ENCODE measurements at regions not wholly inside any gene's neighbourhood (a gene's known extent, or its start where the extent isn't known, plus 50 kb on each side); places are given as distances from the start of the nearest gene placed in this dataset.

- TF ChIP-seq RFX5 (IDR thresholded peaks at IDR 0.05) = no peak
- TF ChIP-seq CTCF (IDR thresholded peaks at IDR 0.05) = no peak
- TF ChIP-seq, protein P1, sequence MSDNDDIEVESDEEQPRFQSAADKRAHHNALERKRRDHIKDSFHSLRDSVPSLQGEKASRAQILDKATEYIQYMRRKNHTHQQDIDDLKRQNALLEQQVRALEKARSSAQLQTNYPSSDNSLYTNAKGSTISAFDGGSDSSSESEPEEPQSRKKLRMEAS (IDR thresholded peaks at IDR 0.05) = no peak
- TF ChIP-seq POLR2A (IDR thresholded peaks at IDR 0.05; ENCODE audit: low read length) = no peak
- no peak for TF ChIP-seq HMGXB4 (CRISPR knock-in tag; IDR thresholded peaks at IDR 0.05; ENCODE audit: borderline replicate concordance)
- no peak for TF ChIP-seq EHMT2 (IDR thresholded peaks at IDR 0.05; ENCODE audit: low read depth)
- TF ChIP-seq MAZ (IDR thresholded peaks at IDR 0.05; ENCODE audit: borderline replicate concordance, low read depth, low read length) = no peak
- TF ChIP-seq REST (IDR thresholded peaks at IDR 0.05) = no peak
These were observed 97.6 kb downstream of the OLFM1 start for GRCh38 chr9:135185060-135185459.

Data from A549 (cell line).